Central memory CD4-positive, alpha-beta T cell (primary cell): ENCODE measurements at regions not wholly inside any gene's neighbourhood (a gene's known extent, or its start where the extent isn't known, plus 50 kb on each side); places are given as distances from the start of the nearest gene placed in this dataset.

Experiments used
- DNase-seq: peaks from one replicate; pipeline ENCODE4 v3.0.0; 2022

DNA sequence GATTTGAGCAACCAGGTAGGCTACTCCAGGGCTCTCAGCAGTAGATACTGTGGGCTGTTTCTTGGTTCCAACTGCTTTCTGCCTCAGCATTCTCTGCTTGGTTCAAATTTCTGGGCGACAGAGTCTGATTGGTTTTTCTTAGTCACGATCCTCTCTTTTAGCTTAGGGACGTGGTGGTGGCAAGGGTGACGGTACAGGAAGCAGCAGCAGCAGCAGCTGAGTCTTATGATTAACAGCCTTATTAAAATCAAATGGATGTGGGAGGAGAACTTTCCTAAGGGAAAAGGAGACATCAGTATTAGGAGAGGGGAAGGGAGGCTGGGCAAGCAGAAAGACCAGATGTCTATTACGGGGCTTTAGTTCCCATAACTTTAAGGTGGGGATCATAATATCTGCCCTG lies 156.5 kb upstream of the PLPP4 start:
- no peak for DNase-seq

- DNase-seq, result no peak
Observed at GRCh38 chr10:120308589-120308988, 148.4 kb upstream of the PLPP4 start.

DNA sequence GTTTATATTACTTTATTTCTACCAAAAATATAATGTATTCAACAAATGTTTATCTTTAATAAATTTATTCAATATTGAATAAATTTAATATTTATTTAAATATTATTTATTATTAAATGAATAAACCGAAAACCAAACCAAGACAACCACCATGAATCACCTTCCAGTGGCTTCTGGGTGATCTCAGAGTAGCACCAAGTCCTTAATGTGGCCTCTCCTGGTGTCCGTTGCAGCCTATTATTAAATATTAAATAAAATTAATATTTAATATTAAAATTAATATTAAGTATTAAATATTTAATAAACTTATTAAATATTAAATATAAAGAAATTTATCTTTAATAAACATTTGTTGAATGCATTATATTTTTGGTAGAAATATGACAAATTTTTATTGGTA lies 143.3 kb upstream of the PLPP4 start:
- no peak for DNase-seq

- DNase-seq, result no peak
Observed at GRCh38 chr10:120314442-120314841, 142.6 kb upstream of the PLPP4 start.

DNA sequence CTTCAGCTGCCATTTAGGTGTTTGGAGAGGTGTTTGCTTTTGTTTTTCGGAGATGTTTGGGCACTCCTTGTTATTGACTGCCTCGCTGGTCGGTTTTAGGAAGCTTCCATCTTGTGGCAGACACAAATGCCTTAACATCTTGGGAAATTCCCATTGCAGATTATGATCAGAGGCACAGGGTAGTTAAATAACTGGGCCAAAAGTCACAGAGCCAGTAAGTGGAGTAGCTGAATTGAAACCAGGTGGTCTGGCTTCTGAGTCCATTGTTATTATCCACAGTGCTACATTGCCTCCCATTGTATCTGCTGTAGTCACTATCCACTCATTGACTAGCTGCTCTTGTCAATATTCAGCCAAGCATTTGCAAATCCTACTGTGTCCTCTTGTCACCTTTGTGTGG lies 138.2 kb upstream of the PLPP4 start:
- no peak for DNase-seq

DNA sequence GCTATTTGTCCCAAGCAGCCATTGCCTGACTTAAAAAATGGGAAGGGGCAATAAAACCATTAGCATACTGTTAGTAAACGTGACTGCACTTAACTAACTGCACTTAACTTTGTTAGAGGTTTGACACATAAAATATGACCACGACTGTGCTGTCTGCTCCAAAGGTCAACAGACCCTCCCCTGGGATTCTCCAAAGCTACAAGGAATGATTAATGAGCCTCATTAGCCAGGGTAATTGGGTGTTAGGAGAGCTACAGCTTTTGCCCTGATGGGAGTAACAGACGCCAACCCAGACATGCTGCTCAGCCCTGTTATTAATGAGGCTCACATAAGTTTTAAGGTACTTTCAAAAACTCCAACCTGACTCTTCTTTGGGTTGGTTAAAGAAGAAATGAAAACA lies 129.4 kb upstream of the PLPP4 start:
- DNase-seq, result no peak

DNA sequence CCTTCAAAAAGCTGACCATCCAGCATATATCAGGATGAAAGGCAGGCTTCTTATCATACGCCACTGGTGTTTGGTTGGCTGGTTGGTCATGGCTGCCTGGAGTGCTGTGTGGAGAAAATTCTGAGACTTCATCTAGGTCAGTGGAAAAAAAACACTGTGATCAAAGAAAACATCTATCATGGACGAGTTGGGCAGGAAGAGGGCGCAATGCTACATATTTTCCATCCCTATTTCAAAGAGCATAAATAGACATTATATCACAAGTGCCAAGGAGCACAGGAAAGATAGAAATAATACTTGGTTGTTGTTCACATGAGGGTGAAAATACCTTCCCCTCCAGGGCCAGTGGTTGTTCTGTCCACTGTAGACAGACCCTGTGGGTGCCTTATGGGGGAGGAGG lies 128.4 kb upstream of the PLPP4 start:
- DNase-seq, result no peak

GRCh38 chr10:120335553-120335952 lies 121.5 kb upstream of the PLPP4 start:
- DNase-seq, result no peak

DNA sequence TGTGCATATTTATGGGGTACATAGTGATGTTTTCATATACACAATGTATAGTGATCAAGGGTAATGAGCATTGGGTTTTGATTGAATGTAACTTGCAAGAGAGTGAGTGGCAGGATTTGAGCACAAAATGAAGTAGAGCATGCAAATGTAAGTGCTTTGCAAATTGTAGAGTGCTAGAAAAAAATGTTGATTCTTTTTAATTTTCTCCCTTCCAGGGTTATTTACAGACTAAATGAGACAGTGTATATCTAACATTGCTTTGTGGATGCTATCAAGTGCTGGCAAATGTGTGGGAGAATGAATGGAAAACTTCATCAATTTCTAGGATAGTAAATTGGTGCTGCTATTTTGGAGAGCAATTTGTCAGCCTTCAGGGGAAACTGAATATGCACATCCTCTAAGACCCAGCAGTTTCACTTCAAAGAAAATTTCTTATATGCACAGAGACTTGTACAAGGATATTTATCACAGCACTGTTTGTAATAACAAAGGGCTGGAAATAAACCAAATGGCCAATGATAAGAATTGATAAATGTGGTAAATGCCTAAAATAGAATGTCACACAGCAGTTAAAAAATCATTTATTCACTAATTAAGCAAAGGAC lies 120.6 kb upstream of the PLPP4 start:
- no peak for DNase-seq

DNA sequence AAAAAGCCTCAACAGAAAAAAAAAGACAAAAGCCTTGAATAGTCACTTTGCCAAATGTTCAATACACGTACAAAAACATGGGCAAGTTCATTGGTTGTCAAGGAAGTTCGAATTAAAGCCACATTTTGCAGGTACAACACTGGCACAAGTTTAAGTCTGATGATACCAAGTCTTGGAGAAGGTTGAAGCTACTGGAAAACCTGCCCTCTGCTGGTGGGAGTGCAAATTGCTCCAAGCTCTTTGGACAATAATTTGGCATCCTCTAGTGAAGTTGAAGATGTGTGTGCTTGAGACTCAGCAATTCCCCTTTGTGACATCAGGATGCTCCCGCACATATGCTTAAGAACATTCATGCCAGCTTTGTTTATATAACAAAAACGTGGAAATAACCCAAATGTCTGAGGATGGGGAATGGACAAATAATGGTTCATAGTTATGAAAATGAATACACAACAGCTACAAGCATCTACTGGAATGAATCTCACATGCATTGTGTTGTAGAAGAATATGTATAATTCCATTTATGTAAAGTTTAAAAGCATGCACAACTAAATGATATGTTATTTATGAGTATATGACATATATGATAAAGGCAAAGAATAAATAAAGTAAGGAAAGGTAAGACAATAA lies 120.0 kb upstream of the PLPP4 start:
- peak; percentile 8 for DNase-seq

DNA sequence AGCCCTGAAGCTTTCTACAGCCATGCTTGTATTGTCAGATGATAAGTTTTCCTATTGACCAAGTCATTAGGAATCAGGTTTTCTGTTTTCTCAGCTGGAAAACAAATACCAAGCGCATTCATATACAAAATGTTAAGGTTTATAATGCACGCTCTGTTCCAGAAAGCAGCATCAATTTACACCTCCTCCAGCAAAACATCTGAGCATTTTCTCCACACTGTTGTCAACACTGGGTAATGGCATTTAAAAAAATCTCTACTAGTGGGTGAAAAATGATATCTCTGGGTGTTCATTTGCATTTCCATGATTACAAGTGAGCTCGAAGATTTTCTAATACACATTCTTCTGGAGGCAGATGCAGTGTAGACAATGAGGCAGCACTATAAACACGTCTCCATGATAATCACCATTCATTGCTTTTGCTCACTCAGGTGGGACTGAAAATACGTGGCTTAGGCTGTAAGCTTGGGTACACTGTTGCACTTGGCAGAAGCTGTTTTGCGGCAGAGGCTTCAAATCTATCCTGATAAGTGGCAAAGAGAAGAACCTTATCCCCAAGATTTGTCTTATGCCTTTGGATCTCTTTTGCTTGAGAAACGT lies 114.8 kb upstream of the PLPP4 start:
- no peak for DNase-seq

DNA sequence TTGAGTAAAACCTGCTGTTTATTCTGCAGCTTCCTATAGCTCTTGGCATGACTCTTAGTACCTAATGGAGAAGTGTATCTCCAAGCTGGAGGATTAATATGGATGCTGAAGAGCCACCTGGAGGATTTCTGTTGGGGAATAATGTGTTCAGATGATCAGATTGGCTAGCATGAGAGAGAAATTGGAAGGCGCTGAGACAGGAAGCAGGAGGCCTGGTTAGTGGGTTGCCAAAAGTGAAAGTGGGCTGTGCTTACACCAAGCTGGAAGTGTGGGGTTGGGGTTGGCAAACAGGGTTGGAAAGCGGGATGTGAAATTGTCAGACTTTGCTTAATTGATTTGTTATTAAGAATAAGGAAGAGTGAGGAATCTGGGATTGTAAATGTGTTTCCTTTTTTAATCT lies 111.8 kb upstream of the PLPP4 start:
- DNase-seq, result no peak

DNA sequence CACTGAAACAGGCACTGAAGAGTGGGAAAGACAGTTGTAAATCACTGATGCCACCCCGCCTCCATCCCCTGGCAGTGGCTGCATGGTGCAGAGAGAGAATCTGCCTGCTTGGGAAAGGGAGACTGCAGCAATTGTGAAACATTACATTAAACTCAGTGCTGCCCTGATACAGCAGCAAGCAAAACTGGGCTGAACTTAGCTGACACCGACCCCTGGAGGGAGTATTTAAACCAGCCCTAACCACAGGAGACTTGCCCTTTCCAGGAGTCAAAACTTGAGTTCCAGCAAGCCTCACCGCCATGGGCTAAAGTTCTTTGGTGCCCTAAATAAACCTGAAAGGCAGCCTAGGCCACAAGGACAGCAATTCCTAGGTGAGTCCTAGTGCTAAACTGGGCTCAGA lies 109.4 kb upstream of the PLPP4 start:
- DNase-seq, result no peak

DNA sequence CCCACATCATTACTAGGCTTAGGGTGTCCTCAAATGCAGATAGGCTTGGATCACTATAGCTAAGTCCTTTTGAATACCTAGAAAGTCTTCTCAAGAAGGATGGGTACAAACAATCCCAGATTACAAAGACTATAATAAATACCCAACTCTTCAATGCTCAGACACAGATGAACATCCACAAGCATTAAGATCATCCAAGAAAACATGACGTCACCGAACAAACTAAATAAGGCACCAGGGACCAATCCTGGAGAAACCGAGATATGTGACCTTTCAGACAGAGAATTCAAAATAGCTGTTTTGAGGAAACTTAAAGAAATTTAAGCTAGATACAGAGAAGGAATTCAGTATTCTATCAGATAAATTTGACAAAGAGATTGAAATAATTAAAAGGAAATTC lies 108.0 kb upstream of the PLPP4 start:
- DNase-seq, result no peak

DNA sequence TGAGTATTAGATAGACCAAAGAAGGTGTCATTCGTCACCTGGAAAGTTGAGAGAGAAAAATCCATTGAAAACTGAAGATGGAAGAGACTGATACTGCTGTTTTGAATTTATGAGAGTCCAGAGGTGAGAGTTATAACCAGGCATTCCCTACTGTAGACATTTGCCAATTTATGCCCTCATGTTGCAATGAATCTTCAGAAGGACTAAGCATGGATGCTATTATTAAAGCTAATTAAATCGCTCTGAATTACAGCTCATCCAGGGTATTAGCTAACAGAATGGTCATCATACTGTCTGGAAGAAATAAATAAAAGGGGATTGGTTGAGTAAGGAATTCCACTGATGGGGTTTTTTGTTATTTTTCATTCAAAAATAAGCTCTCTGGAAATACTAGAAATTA lies 101.6 kb upstream of the PLPP4 start:
- no peak for DNase-seq

GRCh38 chr10:120360571-120360970 lies 96.5 kb upstream of the PLPP4 start:
- no peak for DNase-seq

- no peak for DNase-seq
Observed at GRCh38 chr10:120365872-120366271, 91.2 kb upstream of the PLPP4 start.

DNA sequence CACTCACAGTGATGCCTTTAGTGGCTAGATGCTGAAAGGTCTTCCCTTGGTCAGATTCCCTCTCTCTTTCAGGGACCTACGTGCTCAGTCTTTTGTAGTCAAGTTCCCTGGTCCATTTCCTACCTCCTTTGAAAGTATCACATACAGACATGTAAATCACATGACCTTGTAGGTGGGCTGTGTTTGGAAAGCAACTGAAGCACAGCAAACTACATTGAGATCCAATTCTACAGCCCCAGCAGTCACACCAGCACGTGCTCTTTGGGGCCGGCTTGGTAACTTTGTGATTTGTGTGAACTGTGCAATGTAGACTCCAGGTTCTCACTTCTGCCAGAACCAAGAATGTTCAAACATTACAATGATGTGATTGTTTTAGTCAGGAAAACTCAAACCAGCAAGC lies 89.7 kb upstream of the PLPP4 start:
- no peak for DNase-seq

DNA sequence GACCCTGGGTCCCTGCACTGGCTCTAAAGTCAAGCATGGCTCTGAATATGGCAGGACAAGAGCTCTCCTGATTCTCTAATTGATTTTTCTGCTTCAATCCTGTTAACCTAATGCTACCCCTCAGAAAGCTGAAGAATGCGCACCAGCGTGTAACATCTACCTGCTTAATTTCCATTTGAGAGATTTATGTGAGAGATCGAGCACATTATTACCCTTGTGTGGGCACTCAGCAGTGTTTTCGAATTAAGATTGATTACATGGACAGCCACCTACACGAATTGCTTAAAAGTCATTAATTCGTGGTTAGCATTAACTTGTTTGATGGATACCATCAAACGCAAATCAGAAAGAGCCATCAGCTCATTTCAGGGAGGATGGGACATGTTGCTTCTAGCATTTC lies 88.7 kb upstream of the PLPP4 start:
- no peak for DNase-seq

- DNase-seq, result no peak
Observed at GRCh38 chr10:120368927-120369326, 88.1 kb upstream of the PLPP4 start.

- DNase-seq, result no peak
Observed at GRCh38 chr10:120369856-120370276, 87.2 kb upstream of the PLPP4 start.

DNA sequence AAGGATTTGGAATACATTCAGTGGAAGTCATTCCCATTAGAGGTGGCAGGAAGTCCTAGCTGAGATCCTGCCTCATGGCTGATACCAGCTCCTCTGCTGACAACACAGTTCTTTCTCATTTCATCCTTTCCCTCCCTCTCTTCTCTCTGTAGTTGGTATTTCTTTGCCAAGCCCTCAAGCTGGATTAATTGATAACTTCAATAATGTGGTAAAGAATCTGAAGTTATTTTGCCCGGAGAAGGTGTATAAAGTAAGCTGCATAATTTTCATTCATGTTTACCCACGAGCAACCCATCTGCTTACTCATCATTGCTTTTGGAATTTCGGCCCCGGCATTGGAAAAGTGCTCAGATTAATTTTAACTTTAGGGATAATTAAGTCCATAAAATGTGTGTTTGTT lies 85.2 kb upstream of the PLPP4 start:
- no peak for DNase-seq

GRCh38 chr10:120372917-120373316 lies 84.1 kb upstream of the PLPP4 start:
- DNase-seq, result no peak

GRCh38 chr10:120375666-120376065 lies 81.4 kb upstream of the PLPP4 start:
- DNase-seq, result no peak

DNA sequence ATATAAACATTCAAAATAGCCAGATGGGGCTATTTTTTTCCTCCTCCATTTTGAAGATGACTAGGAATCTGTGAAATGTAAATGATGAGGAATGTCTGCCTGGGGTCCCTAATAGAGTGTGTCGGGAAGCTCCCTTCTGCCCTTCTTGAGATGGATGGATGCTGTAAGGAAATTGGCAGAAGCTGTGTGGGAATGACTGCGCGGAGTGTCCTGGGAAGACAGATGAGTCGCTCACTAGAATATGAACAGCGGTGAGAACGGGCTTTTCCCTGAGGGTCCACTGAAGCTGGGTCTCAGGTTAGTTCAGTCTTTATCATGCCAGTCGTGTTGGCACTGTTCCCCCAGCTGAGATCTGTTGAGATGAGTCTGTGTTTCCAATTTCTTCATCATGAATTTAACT lies 75.1 kb upstream of the PLPP4 start:
- no peak for DNase-seq
